Transverse colon (tissue), 4 donors: ENCODE measurements at regions not wholly inside any gene's neighbourhood (a gene's known extent, or its start where the extent isn't known, plus 50 kb on each side); places are given as distances from the start of the nearest gene placed in this dataset.

Experiments used
- POLR2A ChIP-seq: fragments of 450-650 bp; IDR thresholded peaks from one replicate; pipeline ENCODE4 v1.6.1; 2016; ENCODE audit warnings: antibody characterized with exemption, mild to moderate bottlenecking, moderate library complexity
- POLR2AphosphoS5 ChIP-seq, 3 donors: sonication (generic); formaldehyde crosslinking; IDR thresholded peaks; one replicate each; pipeline ENCODE4 v1.6.1; 2016; ENCODE audit warnings: antibody characterized with exemption in 3 of 3
- TF ChIP-seq, protein P1 (sequence below), 5 experiments: fragments of 200-600 bp in 3 of 5; fragments of 450-650 bp in 2 of 5; sonication (generic) in 3 of 5; IDR thresholded peaks; 1 replicate in 2 of 5; 2 replicates in 3 of 5; pipeline ENCODE4 v1.5.1; 2016 to 2017; ENCODE audit warnings: antibody characterized with exemption in 5 of 5, inconsistent platforms in 3 of 5, mild to moderate bottlenecking in 2 of 5, moderate library complexity in 1 of 5

DNA sequence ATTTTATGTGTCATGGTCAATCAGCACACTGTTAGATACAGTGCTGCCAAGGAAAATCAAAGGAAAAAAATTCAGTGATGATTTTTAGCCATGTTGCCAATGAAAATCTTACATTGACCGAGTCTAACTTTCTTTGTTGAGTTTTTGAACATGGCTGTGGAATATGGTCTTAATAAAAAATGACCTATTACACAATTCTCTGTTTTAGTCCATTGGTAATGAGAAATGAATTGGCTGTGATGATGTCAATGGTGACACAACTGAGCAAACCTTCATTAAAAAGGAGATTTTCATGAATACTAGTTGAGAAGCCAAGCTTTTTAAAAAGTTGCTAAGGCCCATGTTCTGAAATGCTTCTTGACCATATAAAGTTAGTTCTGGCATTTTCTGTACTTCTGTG lies 225.9 kb upstream of the GYPA start:
- TF ChIP-seq, protein P1, sequence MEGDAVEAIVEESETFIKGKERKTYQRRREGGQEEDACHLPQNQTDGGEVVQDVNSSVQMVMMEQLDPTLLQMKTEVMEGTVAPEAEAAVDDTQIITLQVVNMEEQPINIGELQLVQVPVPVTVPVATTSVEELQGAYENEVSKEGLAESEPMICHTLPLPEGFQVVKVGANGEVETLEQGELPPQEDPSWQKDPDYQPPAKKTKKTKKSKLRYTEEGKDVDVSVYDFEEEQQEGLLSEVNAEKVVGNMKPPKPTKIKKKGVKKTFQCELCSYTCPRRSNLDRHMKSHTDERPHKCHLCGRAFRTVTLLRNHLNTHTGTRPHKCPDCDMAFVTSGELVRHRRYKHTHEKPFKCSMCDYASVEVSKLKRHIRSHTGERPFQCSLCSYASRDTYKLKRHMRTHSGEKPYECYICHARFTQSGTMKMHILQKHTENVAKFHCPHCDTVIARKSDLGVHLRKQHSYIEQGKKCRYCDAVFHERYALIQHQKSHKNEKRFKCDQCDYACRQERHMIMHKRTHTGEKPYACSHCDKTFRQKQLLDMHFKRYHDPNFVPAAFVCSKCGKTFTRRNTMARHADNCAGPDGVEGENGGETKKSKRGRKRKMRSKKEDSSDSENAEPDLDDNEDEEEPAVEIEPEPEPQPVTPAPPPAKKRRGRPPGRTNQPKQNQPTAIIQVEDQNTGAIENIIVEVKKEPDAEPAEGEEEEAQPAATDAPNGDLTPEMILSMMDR (IDR thresholded peaks at IDR 0.05): no peak
- TF ChIP-seq POLR2A (no peak), POLR2AphosphoS5 (IDR thresholded peaks at IDR 0.05) (no peak)
